ENCODE measurements at regions not wholly inside any gene's neighbourhood (a gene's known extent, or its start where the extent isn't known, plus 50 kb on each side); places are given as distances from the start of the nearest gene placed in this dataset.

GRCh38 chrX:99010957-99011356 lies 1399.1 kb downstream of the PCDH19 start:
- Histone ChIP-seq H3K36me3 (no peaks in the 10 kb centered on the region), H3K4me1 (no peaks in the 10 kb centered on the region), H3K27ac (no peak overlapping the region), H3K27me3 (no peaks in the 10 kb centered on the region), H3K4me3 (no peak overlapping the region), H3K9me3 (no peaks in the 10 kb centered on the region)
- DNase-seq (no peak), ATAC-seq (no peak)
- intact Hi-C loops (cut with DNase I), result no loop called here
- no peak for TF ChIP-seq CTCF (IDR thresholded peaks at IDR 0.05)

GRCh38 chrX:99001286-99001685 lies 1408.8 kb downstream of the PCDH19 start:
- H3K36me3 ChIP-seq, result no peaks in the 10 kb centered on the region
- ATAC-seq, result no peak
- no peak overlapping the region for H3K4me3 ChIP-seq
- no peaks in the 10 kb centered on the region for H3K9me3 ChIP-seq
- no peak for DNase-seq
- H3K27me3 ChIP-seq, result no peaks in the 10 kb centered on the region
- no peak for TF ChIP-seq CTCF (IDR thresholded peaks at IDR 0.05)
- H3K4me1 ChIP-seq, result no peaks in the 10 kb centered on the region
- no peak overlapping the region for H3K27ac ChIP-seq
- intact Hi-C loops (cut with DNase I), result no loop called here

- Histone ChIP-seq H3K9me3 (no peaks in the 10 kb centered on the region), H3K36me3 (no peaks in the 10 kb centered on the region), H3K27ac (no peak overlapping the region), H3K27me3 (no peaks in the 10 kb centered on the region), H3K4me3 (no peak overlapping the region), H3K4me1 (no peaks in the 10 kb centered on the region)
- DNase-seq, result no peak
- no peak for ATAC-seq
- intact Hi-C loops (cut with DNase I), result no loop called here
- no peak for TF ChIP-seq CTCF (IDR thresholded peaks at IDR 0.05)
Observed at GRCh38 chrX:98962996-98963395, 1447.1 kb downstream of the PCDH19 start.

GRCh38 chrX:98956014-98956413 lies 1454.1 kb downstream of the PCDH19 start:
- no peak overlapping the region for H3K27ac ChIP-seq
- TF ChIP-seq CTCF (IDR thresholded peaks at IDR 0.05), result no peak
- intact Hi-C loops (cut with DNase I), result no loop called here

GRCh38 chrX:98939456-98939855 lies 1470.6 kb downstream of the PCDH19 start:
- no peak for TF ChIP-seq CTCF (IDR thresholded peaks at IDR 0.05)
- H3K9me3 ChIP-seq, result no peaks in the 10 kb centered on the region
- no peak for ATAC-seq
- H3K27me3 ChIP-seq, result no peaks in the 10 kb centered on the region
- no peak for DNase-seq
- H3K27ac ChIP-seq, result no peak overlapping the region
- H3K36me3 ChIP-seq, result no peaks in the 10 kb centered on the region
- no peaks in the 10 kb centered on the region for H3K4me1 ChIP-seq
- H3K4me3 ChIP-seq, result no peak overlapping the region
- intact Hi-C loops (cut with DNase I), result no loop called here

More at GRCh38 chrX:98956014-98956413, 1454.1 kb downstream of the PCDH19 start:
- H3K36me3 ChIP-seq, result no peaks in the 10 kb centered on the region
- no peaks in the 10 kb centered on the region for H3K9me3 ChIP-seq
- no peaks in the 10 kb centered on the region for H3K27me3 ChIP-seq
- no peak overlapping the region for H3K4me3 ChIP-seq
- no peaks in the 10 kb centered on the region for H3K4me1 ChIP-seq
- ATAC-seq (no peak), DNase-seq (no peak)

- no peaks in the 10 kb centered on the region for H3K27me3 ChIP-seq
- H3K36me3 ChIP-seq, result no peaks in the 10 kb centered on the region
- DNase-seq (no peak), ATAC-seq (no peak)
- H3K9me3 ChIP-seq, result no peaks in the 10 kb centered on the region
- no peak overlapping the region for H3K27ac ChIP-seq
- intact Hi-C loops (cut with DNase I), result no loop called here
- TF ChIP-seq CTCF (IDR thresholded peaks at IDR 0.05), result no peak
- no peaks in the 10 kb centered on the region for H3K4me1 ChIP-seq
- H3K4me3 ChIP-seq, result no peak overlapping the region
Observed at GRCh38 chrX:98931216-98931615, 1478.9 kb downstream of the PCDH19 start.

Measured in upper lobe of right lung (tissue), 1 donor.